GM21447 (cell line): ENCODE measurements at regions not wholly inside any gene's neighbourhood (a gene's known extent, or its start where the extent isn't known, plus 50 kb on each side); places are given as distances from the start of the nearest gene placed in this dataset.
"Not testable (repeated sequence)": the region's sequence is repeated elsewhere in the genome, so short reads cannot be mapped to it uniquely, and the experiment has no call there.

Source experiments
- ATAC-seq: cut with Tn5 transposase; IDR thresholded peaks from one replicate; pipeline ENCODE4 v1.9.1; 2021; ENCODE audit not compliant: unreplicated experiment

GRCh38 chr9:21533597-21533996, 51.5 kb upstream of the IFNE start:
- no peak for ATAC-seq

DNA sequence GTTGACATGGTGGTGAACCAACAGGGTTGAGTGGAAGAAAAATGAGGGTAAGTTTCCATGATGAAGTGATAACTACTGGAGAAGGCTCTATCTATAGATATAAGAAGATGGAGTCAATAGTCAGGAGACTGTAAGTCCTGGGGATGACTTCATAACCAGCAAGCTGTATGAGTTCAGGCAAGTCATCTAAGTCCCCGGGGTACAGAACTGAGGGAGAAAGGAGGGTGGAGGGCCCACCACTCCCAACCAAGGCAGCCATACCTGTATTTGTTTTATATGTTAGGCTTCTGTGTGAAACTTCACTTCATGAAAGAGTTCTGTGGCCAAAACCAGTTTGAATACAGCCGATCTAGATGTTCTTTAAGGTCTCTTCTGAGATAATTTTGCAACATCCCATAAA, 53.3 kb upstream of the IFNE start:
- no peak for ATAC-seq

DNA sequence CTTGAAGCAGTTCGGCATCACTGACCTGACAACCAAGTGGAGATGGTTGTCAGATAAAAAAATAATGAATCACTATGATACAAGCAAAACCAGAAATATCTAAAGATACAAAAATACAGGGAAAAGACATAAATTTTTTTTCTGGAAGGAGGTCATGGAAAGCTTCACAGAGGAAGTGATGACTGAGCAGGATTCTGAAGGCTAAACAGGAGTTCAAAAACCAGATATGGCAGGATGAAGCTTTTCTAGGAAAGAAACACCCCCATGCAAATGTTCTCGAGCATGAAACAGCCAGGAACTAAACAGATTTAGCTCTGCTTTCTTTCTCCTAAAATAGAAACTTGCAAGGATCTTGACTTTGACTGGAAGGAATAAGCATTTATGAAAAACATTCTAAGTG, 60.7 kb upstream of the IFNE start:
- ATAC-seq, result no peak

DNA sequence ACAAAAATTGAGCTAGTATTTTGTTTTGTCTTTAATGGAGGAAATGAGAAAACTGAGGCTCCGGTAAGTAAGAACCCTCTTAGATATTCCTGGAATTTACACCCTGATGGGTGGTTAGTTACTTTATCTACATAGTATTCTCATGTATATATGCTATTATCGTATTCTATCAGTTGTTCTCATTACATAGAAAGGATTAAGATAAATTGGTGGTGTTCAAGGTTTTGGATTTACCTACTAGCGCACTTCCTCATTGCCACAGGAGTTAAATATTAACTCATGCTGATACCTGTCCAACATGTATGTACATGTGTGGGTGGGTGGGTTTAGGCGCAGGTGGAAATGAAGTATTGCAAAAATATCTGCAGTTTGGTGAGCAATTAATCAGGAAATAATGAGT, 61.1 kb upstream of the IFNE start:
- no peak for ATAC-seq

DNA sequence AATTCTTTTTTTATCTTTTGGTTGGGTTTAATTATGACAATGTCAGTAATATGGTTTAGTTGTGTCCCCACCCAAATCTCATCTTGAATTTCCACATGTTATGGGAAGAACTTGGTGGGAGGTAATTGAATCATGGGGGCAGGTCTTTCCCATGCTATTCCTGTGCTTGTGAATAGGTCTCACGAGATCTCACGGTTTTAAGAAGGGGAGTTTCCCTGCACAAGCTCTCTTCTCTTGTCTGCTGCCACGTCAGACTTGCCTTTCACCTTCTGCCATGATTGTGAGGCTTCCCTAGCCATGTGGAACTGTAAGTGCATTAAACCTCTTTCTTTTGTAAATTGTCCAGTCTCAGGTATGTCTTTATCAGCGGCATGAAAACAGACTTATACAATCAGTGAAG, 61.7 kb upstream of the IFNE start:
- not testable (repeated sequence) for ATAC-seq

- ATAC-seq, result no peak
These were observed 64.8 kb upstream of the IFNE start for GRCh38 chr9:21546949-21547348.

- ATAC-seq, result no peak
These were observed 67.2 kb upstream of the IFNE start for GRCh38 chr9:21549251-21549765.

GRCh38 chr9:21549890-21550289, 67.8 kb upstream of the IFNE start:
- no peak for ATAC-seq

GRCh38 chr9:21550392-21550791, 68.3 kb upstream of the IFNE start:
- ATAC-seq, result no peak

GRCh38 chr9:21551401-21551800, 69.3 kb upstream of the IFNE start:
- ATAC-seq, result no peak

GRCh38 chr9:21552244-21553170, 70.4 kb upstream of the IFNE start:
- ATAC-seq, result no peak

DNA sequence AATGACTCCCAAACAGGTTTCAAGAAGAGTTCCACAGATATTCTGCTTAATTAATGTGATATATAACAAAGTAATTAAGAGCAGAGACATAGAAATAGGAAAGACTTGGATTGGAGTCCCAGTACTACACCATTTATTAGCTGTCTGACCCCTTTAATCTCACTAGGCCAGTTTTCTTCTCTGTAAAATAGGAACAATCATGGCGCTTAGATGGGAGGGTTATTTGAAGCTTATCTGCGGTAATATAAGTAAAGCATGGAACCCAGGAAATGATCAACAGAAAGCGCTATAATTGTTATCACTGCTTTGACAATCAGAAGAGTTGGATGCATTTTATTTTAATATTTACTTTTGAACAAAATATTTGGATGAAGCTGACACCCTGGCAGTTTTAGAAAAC, 71.3 kb upstream of the IFNE start:
- no peak for ATAC-seq

- ATAC-seq, result no peak
These were observed 72.7 kb upstream of the IFNE start for GRCh38 chr9:21554813-21555212.

DNA sequence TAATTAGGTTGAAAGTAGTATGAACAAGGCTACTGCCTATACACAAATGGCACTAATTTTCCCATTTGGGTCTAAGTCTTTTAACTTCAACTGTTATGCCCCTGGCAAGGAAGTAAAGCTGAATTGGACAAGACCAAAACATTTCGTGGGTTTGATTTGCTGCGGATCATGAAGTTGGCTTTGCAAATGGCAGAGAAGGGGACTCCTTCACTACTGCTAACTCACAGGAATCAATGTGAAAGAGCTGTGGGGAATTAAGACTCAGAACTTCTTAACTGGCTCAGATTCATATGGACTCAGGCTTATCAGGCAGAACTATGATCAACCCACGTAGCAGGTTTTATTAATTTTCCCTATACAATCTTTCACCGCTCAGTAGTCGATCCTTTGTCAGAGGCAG, 73.8 kb upstream of the IFNE start:
- no peak for ATAC-seq

- no peak for ATAC-seq
These were observed 74.7 kb upstream of the IFNE start for GRCh38 chr9:21556581-21557427.

DNA sequence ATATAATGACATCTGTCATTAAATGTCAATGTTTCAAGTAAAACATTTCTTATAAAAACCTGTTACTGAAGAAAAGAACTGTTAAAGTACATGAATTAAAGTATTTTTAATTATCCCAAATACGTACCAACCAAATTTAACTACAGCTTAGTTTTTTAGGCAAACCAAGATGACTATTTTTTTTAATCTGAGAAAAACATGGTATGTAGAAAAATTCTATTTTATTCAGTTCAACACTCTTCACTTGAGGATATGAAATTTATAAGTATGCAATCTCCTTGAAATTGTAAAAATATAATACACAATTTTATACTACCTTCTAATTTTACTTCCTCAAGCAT, 75.3 kb upstream of the IFNE start:
- no peak for ATAC-seq

DNA sequence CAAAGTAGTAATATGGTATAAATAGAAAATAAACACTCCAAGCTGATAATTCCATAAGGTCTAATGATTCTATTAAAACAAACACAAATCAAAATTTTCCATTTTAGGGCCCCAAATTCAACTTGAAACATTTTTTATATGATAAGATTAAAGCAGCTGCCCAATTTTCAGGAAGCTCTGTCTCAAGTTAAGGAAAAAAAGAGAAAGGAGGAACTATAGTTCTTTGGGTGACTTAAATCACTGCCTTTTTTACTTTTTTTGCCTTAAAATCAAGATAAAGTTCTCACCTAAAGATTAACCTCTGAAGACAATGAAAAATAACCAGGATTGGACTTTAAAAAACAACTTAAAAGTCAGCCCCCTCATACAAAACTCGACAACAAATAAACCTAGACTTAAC, 76.0 kb upstream of the IFNE start:
- ATAC-seq, result no peak

DNA sequence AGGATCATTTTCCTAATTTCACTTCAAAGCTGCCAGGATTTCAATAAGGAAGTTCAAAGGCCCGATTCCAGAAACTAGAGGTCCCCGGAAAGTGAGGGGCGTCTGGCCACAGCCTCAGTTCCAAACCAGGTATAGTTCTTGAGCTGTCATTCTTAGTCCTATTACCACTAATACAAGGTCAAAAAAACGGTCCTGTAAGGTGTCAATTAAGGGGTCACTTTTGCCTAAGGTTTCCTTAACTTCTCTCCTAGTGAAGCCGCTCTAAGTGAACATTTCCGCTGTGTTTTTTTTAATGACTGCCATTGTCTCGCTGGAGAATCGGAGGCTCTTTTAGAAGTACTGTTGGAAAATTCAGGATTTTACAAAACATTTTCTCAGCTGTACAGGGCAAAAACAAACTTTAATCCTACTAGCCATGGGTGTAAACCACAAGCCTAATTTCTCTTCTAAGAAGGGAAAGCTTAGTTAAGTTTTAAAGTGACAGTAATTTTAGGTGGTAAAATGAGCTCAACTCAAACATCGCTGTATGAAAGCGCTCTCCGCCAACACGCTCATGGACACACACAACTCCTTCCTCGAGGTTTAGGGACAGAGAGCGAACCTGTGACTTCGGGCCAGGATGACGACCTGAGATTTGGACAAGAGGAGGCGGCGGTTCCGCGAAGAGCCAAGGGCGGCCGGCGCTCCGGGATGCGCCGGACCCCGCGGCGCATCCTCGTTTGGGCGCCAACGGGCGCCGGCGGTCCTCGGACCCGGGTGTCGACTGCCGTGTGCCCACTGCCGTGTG, 76.7 kb upstream of the IFNE start:
- ATAC-seq, result no peak

GRCh38 chr9:21559402-21560280, 77.5 kb upstream of the IFNE start:
- no peak for ATAC-seq

GRCh38 chr9:21560281-21560745, 78.2 kb upstream of the IFNE start:
- ATAC-seq, result no peak
